ENCODE measurements at regions not wholly inside any gene's neighbourhood (a gene's known extent, or its start where the extent isn't known, plus 50 kb on each side); places are given as distances from the start of the nearest gene placed in this dataset.

DNA sequence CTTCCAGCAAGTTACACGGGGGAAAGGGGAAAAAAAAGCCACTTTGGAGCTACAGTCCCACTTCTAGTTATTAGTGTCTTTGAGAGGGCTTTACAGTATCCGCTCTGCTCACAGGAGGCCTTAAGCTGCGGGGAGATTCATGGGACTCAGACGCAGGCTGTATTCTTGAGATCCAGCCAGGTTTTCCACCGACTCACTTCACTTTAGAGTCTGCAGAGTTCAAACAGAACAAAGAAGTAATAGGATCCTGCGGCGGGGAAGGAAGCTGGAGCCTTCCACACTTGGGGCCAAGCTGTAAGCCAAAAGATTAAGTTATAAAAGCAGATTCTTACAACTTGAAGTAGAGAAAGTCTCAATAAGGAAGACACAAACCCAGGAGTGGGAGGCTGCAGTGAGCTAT lies 60.2 kb upstream of the FAM174B start:
- no peak for TF ChIP-seq EZH2 (IDR thresholded peaks at IDR 0.05)
- TF ChIP-seq, protein P1, sequence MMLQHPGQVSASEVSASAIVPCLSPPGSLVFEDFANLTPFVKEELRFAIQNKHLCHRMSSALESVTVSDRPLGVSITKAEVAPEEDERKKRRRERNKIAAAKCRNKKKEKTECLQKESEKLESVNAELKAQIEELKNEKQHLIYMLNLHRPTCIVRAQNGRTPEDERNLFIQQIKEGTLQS (IDR thresholded peaks at IDR 0.05), result no peak
- no peak for TF ChIP-seq POLR2A (IDR thresholded peaks at IDR 0.05; ENCODE audit: borderline replicate concordance, extremely low read depth, insufficient read depth, insufficient read length)

Measured in HCT116 (cell line).